ENCODE measurements at regions not wholly inside any gene's neighbourhood (a gene's known extent, or its start where the extent isn't known, plus 50 kb on each side); places are given as distances from the start of the nearest gene placed in this dataset.

GRCh38 chr6:97790926-97791590 lies 508.0 kb upstream of the MMS22L start:
- H3K4me1 ChIP-seq = no peaks in the 10 kb centered on the region
- no peaks in the 10 kb centered on the region for H3K36me3 ChIP-seq
- no peak overlapping the region for H3K4me3 ChIP-seq
- peaks cover 0 to 13% (median 0%) of the 10 kb centered on the region in 3 donors for H3K9me3 ChIP-seq
- no peaks in the 10 kb centered on the region for H3K27me3 ChIP-seq
- WGBS, 2 donors (ENCODE audit: low coverage in 1 of 2) = 90% methylated on average over 2 of the region's 20 CpGs; no CpG with 5 or more reads in 1 of the 2 donors
- TF ChIP-seq, protein P1, sequence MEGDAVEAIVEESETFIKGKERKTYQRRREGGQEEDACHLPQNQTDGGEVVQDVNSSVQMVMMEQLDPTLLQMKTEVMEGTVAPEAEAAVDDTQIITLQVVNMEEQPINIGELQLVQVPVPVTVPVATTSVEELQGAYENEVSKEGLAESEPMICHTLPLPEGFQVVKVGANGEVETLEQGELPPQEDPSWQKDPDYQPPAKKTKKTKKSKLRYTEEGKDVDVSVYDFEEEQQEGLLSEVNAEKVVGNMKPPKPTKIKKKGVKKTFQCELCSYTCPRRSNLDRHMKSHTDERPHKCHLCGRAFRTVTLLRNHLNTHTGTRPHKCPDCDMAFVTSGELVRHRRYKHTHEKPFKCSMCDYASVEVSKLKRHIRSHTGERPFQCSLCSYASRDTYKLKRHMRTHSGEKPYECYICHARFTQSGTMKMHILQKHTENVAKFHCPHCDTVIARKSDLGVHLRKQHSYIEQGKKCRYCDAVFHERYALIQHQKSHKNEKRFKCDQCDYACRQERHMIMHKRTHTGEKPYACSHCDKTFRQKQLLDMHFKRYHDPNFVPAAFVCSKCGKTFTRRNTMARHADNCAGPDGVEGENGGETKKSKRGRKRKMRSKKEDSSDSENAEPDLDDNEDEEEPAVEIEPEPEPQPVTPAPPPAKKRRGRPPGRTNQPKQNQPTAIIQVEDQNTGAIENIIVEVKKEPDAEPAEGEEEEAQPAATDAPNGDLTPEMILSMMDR (IDR thresholded peaks at IDR 0.05) = no peak
- TF ChIP-seq POLR2A (IDR thresholded peaks at IDR 0.05) = no peak
- no peak for TF ChIP-seq EP300 (IDR thresholded peaks at IDR 0.05)
- no peak for TF ChIP-seq POLR2AphosphoS5 (IDR thresholded peaks at IDR 0.05)
- no peak overlapping the region for H3K27ac ChIP-seq
- no peak for ATAC-seq

DNA sequence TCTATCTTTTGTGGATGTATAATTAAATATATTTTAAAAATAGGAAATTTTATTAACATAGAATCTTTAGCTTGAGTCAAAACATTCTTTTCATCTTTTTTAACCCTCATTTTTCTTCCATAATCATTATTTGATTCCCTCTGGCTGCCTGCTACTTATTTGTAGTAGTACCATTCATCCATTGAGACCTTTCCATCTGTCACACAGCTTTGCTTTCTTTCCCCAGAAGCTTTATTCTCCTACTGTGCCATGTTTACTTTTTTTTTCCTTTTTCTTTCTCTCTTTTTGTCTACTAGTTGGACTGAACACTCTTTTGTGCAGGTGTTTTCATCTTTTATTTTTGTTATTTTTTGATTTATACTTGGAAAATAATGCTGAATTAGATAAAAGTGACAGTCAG lies 522.6 kb upstream of the MMS22L start:
- Histone ChIP-seq H3K4me1 (no peaks in the 10 kb centered on the region), H3K4me3 (no peak overlapping the region), H3K9me3 (no peaks in the 10 kb centered on the region), H3K36me3 (no peaks in the 10 kb centered on the region), H3K27me3 (no peaks in the 10 kb centered on the region), H3K27ac (no peak overlapping the region)
- ATAC-seq = no peak
- TF ChIP-seq, protein P1 (IDR thresholded peaks at IDR 0.05) = no peak
- no peak for TF ChIP-seq POLR2AphosphoS5 (IDR thresholded peaks at IDR 0.05)
- TF ChIP-seq EP300 (IDR thresholded peaks at IDR 0.05) = no peak
- no peak for TF ChIP-seq POLR2A (IDR thresholded peaks at IDR 0.05)

DNA sequence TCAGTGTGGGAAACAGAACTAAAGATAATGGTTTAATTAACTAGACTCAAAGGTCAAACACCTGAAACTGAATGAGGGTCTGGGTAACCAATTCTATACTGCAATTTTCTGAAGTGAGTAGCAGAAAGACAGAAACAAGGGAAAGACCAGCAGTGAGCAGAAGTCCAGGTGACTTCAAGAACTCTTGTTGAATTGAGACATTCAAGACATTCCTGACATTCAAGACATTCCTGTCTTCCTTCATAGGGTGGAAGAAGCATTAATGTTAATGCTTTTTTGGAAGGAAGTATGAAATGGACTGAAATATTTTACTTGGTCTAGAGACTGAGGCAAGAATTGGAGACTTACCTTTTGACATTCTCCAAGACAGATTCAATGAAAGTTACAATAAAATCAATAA lies 529.9 kb upstream of the MMS22L start:
- no peaks in the 10 kb centered on the region for H3K36me3 ChIP-seq
- no peak overlapping the region for H3K27ac ChIP-seq
- no peaks in the 10 kb centered on the region for H3K4me1 ChIP-seq
- ATAC-seq = no peak
- H3K9me3 ChIP-seq = no peaks in the 10 kb centered on the region
- H3K27me3 ChIP-seq = no peaks in the 10 kb centered on the region
- H3K4me3 ChIP-seq = no peak overlapping the region
- TF ChIP-seq, protein P1 (IDR thresholded peaks at IDR 0.05) = no peak
- TF ChIP-seq POLR2AphosphoS5 (IDR thresholded peaks at IDR 0.05) (no peak), POLR2A (IDR thresholded peaks at IDR 0.05) (no peak), EP300 (IDR thresholded peaks at IDR 0.05) (no peak)

DNA sequence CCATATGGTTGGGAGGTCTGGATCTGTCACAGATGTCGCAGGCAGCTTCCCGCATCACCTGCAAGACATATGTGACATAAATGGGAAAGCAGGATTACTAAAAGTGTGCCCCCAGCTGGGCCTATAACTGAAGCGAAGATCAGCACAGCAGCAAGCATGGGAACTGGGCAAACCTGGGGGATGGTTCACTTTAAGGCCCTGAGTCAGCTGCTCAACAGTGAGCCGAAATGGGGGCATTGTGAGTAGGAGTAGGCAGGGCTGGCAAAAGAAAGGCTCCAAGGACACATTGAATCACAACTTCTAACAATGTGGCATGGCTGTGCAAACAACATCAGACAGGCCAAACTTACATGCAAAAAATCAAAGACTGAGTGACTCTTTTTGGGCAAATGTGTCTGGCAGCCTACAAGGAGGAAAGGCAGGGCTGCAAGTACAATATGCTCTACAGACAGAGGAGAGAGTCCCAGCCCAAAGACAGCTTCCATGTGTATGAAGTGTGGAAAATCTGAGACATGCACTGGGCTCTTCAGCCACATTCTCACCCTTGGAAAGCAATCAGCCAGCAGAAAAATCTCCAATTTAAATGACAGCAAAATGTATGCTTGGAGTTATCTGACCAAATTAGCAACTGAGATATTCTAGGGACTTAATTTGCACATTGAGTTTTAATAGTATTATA lies 531.0 kb upstream of the MMS22L start:
- Histone ChIP-seq H3K4me3 (no peak overlapping the region), H3K27me3 (no peaks in the 10 kb centered on the region), H3K4me1 (no peaks in the 10 kb centered on the region), H3K27ac (no peak overlapping the region), H3K36me3 (no peaks in the 10 kb centered on the region), H3K9me3 (no peaks in the 10 kb centered on the region)
- TF ChIP-seq POLR2AphosphoS5 (IDR thresholded peaks at IDR 0.05) (no peak), POLR2A (IDR thresholded peaks at IDR 0.05) (no peak), EP300 (IDR thresholded peaks at IDR 0.05) (no peak)
- TF ChIP-seq, protein P1 (IDR thresholded peaks at IDR 0.05) = no peak
- no peak for ATAC-seq
- WGBS, 2 donors (ENCODE audit: low coverage in 1 of 2) = 20 to 80% methylated on average over 1 to 3 of the region's 4 CpGs

GRCh38 chr6:97815301-97815812 lies 532.3 kb upstream of the MMS22L start:
- no peak for ATAC-seq

More at GRCh38 chr6:97815301-97815812, 532.3 kb upstream of the MMS22L start:
- TF ChIP-seq EP300 (IDR thresholded peaks at IDR 0.05) = no peak
- TF ChIP-seq, protein P1 (IDR thresholded peaks at IDR 0.05) = no peak
- no peak for TF ChIP-seq POLR2A (IDR thresholded peaks at IDR 0.05)
- no peak for TF ChIP-seq POLR2AphosphoS5 (IDR thresholded peaks at IDR 0.05)
- Histone ChIP-seq H3K27ac (no peak overlapping the region), H3K27me3 (no peaks in the 10 kb centered on the region), H3K9me3 (no peaks in the 10 kb centered on the region), H3K36me3 (no peaks in the 10 kb centered on the region), H3K4me3 (no peak overlapping the region), H3K4me1 (no peaks in the 10 kb centered on the region)
- WGBS, 2 donors (ENCODE audit: low coverage in 1 of 2) = 94 to 100% methylated on average over 2 of the region's 2 CpGs

Measured in gastroesophageal sphincter (tissue), 4 donors.